NB4 (cell line): ENCODE measurements at regions not wholly inside any gene's neighbourhood (a gene's known extent, or its start where the extent isn't known, plus 50 kb on each side); places are given as distances from the start of the nearest gene placed in this dataset.
A peak's percentile ranks its signal among the peaks of the same experiment; 100 is the strongest.

Source experiments
- DNase-seq: peaks from one replicate; pipeline ENCODE4 v3.0.0; 2010; ENCODE audit warnings: low read depth
- H3K4me3 ChIP-seq: one replicate; pipeline ENCODE4 v1.5.1; 2011; ENCODE audit warnings: mild to moderate bottlenecking, low read depth, low read length, moderate library complexity
- MYC ChIP-seq: IDR thresholded peaks from 2 replicates; pipeline ENCODE4 v1.6.1; 2011; ENCODE audit warnings: low read depth, low read length
- POLR2A ChIP-seq: IDR thresholded peaks from 2 replicates; pipeline ENCODE4 v1.6.1; 2011; ENCODE audit warnings: mild to moderate bottlenecking; ENCODE audit not compliant: insufficient read length; ENCODE audit errors: extremely low read depth
- TF ChIP-seq, protein P1 (sequence below): IDR thresholded peaks from 2 replicates; pipeline ENCODE4 v1.6.1; 2011; ENCODE audit warnings: low read depth, low read length
- TF ChIP-seq, protein P2 (sequence below): IDR thresholded peaks from one replicate; pipeline ENCODE4 v1.5.1; 2012; ENCODE audit warnings: low read depth, low read length

DNA sequence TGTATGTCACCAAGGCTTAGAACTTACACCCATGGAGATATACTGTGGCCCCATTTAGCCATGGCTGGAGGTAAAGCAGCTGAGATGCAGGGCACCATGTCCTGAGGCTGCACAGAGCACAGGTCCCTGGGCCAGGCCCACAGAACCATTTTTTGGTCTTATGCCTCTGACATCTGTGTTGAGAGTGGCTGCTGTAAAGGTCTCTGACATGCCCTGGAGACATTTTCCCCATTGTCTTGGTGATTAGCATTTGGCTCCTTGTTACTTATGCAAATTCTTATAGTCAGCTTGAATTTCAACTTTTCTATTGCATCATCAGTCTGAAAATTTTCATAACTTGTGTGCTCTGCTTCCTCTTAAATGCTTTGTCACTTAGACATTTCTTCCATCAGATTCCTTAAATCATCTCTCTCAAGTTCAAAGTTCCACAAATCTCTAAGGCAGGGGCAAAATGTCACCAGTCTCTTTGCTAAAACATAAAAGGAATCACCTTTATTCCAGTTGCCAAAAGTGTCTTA, 701.3 kb downstream of the EPHA3 start:
- TF ChIP-seq, protein P1, sequence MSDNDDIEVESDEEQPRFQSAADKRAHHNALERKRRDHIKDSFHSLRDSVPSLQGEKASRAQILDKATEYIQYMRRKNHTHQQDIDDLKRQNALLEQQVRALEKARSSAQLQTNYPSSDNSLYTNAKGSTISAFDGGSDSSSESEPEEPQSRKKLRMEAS, result no peak
- TF ChIP-seq MYC (no peak), POLR2A (no peak)
- TF ChIP-seq, protein P2, sequence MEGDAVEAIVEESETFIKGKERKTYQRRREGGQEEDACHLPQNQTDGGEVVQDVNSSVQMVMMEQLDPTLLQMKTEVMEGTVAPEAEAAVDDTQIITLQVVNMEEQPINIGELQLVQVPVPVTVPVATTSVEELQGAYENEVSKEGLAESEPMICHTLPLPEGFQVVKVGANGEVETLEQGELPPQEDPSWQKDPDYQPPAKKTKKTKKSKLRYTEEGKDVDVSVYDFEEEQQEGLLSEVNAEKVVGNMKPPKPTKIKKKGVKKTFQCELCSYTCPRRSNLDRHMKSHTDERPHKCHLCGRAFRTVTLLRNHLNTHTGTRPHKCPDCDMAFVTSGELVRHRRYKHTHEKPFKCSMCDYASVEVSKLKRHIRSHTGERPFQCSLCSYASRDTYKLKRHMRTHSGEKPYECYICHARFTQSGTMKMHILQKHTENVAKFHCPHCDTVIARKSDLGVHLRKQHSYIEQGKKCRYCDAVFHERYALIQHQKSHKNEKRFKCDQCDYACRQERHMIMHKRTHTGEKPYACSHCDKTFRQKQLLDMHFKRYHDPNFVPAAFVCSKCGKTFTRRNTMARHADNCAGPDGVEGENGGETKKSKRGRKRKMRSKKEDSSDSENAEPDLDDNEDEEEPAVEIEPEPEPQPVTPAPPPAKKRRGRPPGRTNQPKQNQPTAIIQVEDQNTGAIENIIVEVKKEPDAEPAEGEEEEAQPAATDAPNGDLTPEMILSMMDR, result no peak
- no peak overlapping the region for H3K4me3 ChIP-seq
- DNase-seq, result no peak

DNA sequence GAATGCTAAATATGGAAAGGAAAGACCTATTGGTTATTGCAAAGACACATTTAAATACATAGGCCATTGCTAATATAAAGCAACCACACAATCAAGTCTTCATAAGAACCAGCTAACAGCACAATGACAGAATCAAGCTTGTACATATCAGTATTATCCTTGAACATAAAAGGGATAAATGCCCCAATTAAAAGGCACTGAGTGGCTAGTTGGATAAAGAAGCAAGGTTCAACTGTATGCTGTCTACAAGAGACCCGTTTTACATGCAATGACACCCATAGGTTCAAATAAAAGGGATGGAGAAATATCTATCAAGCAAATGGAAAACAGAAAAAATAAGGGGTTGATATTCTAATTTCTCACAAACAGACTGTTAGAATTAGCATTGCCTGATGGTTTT, 706.1 kb downstream of the EPHA3 start:
- DNase-seq, result no peak
- H3K4me3 ChIP-seq, result no peak overlapping the region
- TF ChIP-seq POLR2A, result no peak

DNA sequence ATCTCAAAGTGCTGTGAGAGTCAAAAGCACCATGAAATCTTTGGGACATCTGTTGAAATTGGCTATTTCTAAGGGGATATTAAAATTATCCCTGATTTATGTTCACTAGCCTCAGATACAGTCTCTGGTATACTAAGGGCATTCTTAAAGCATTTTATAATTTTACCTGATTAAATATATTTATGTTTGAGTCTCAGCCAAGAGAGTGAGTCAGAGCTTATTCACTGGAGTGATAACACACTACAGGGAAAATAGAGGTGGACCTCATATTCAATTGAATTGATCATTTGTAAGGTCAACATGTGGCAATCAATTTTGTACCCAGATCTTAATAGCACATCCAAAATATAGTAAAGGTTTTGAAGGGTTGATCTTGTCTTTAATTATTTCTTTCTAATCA, 733.6 kb downstream of the EPHA3 start:
- no peak for DNase-seq
- TF ChIP-seq, protein P1, result no peak
- TF ChIP-seq MYC (no peak), POLR2A (no peak)
- TF ChIP-seq, protein P2, result no peak
- no peak overlapping the region for H3K4me3 ChIP-seq

DNA sequence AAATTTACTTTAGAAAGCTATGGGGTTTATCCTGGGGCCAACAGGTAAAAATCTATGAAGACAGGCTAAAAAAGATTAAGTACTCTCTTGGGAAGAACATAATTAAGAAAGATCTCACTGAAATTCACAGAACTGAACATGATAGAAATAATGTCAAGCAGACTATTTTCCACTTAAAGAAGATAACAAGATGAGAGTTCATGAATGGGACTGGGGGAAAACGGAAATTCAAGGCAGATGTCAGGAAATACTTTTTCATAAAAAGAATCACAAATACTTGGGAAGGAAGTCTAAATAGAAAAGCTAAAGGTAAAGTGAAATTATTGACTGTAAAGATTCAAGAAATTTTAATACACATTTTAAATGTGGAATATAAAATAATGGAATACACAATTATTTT, 737.6 kb downstream of the EPHA3 start:
- no peak overlapping the region for H3K4me3 ChIP-seq
- no peak for DNase-seq
- TF ChIP-seq, protein P1, result no peak
- TF ChIP-seq, protein P2, result no peak
- TF ChIP-seq POLR2A (no peak), MYC (no peak)

DNA sequence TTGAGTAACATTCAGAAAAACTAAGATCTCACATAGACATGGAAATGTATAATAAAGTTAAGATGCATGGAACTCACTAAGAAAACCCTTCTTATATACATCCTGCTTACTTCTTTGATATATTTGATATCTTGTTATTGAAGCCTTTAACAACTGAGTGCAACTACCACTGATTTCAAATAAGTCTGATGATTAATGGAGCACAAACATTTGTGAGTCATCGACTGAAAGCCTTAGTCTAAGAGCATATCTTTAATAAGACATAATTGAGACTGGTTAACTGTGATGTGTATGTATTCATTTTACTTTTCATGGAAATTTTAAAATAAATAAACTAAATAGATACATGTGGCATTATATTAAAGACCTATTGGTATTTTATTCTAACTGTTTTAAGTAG, 740.5 kb downstream of the EPHA3 start:
- TF ChIP-seq POLR2A, result no peak
- TF ChIP-seq MYC, result no peak
- TF ChIP-seq, protein P1, result no peak
- TF ChIP-seq, protein P2, result no peak
- no peak for DNase-seq
- H3K4me3 ChIP-seq, result no peak overlapping the region

DNA sequence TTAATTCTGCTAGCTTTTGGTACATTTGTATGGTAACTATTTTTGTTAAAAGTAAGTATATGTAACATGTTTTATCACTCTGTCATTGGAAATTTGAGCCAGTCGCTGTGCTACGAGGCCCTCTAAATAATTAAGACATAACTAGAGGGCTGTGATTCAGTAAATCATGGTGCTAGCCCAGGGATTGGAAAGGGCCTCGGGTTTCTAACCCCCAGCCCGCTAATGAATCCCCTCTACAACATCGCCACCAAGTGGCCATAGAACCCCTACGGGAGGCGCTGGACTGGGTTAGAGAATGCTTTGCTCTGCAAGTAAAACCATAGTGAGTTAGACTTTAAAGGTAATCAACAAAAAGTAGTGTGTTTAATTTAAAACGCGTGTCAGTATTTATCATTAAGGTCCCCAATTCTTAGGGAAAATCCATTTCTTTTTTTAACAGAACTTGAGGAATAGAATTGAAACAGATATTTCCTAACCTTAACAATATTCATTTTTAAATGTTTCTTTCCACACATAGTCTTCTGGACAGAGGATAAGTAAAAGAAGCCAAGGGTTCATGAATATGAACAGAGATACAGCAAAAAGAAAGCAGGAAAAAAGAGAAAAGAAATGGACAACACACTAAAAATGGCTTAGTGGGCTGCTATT, 744.7 kb downstream of the EPHA3 start:
- no peak overlapping the region for H3K4me3 ChIP-seq
- TF ChIP-seq, protein P2, result peak; percentile 72
- TF ChIP-seq, protein P1, result no peak
- peak; percentile 47 for DNase-seq
